B cell (primary cell): ENCODE measurements at regions not wholly inside any gene's neighbourhood (a gene's known extent, or its start where the extent isn't known, plus 50 kb on each side); places are given as distances from the start of the nearest gene placed in this dataset.

ENCODE experiments used
- ATAC-seq: fragments of 200-7000 bp; cut with Tn5 transposase; one replicate; pipeline ENCODE4 v1.10.0; 2021; ENCODE audit warnings: low read depth, mild to moderate bottlenecking, moderate number of reproducible peaks, moderate library complexity
- CTCF ChIA-PET: fragments of 350-600 bp; sonication (Branson Sonifier 250); formaldehyde crosslinking; loops from one replicate; lab custom pipeline; 2021; ENCODE audit warnings: antibody characterized with exemption, inconsistent platforms; lab: Charles Lee
- POLR2A ChIA-PET: fragments of 350-600 bp; sonication (Branson Sonifier 250); formaldehyde crosslinking; loops from one replicate; lab custom pipeline; 2021; ENCODE audit warnings: antibody characterized with exemption; lab: Charles Lee
- DNase-seq: peaks from one replicate; pipeline ENCODE4 v3.0.0; 2013
- H2AFZ ChIP-seq: 2 replicates; pipeline ENCODE4 v1.6.1; 2012; ENCODE audit warnings: mild to moderate bottlenecking, low read depth, low read length; ENCODE audit not compliant: insufficient read depth, poor library complexity, severe bottlenecking
- H3K27ac ChIP-seq, 2 donors: 1 replicate in 1 of 2; 2 replicates in 1 of 2; pipeline ENCODE4 v1.5.1; 2012 to 2013; ENCODE audit warnings: low read length in 2 of 2, mild to moderate bottlenecking in 2 of 2, moderate library complexity in 1 of 2
- H3K27me3 ChIP-seq, 4 experiments: fragments of 200-600 bp in 1 of 4; sonication (generic) in 1 of 4; replicated peaks in 1 of 4; 1 replicate in 2 of 4; 2 replicates in 2 of 4; pipeline versions ENCODE4 v1.6.1 to v1.7.0; 2013 to 2016; ENCODE audit warnings: low read length in 3 of 4, mild to moderate bottlenecking in 2 of 4, mixed read lengths in 1 of 4, moderate library complexity in 1 of 4; ENCODE audit not compliant: insufficient read depth in 4 of 4, control insufficient read depth in 3 of 4; ENCODE audit errors: control extremely low read depth in 1 of 4
- H3K36me3 ChIP-seq, 2 experiments: replicated peaks in 1 of 2; 1 replicate in 1 of 2; 2 replicates in 1 of 2; pipeline versions ENCODE4 v1.6.1 to v1.7.1; 2013; ENCODE audit warnings: low read length in 1 of 2; ENCODE audit not compliant: insufficient read depth in 2 of 2, control insufficient read depth in 1 of 2; ENCODE audit errors: control extremely low read depth in 1 of 2, extremely low read depth in 1 of 2
- H3K4me1 ChIP-seq, 2 donors: fragments of 200-600 bp in 1 of 2; sonication (generic) in 1 of 2; 1 replicate in 1 of 2; 2 replicates in 1 of 2; pipeline versions ENCODE4 v1.5.1 to v1.6.1; 2013 to 2017; ENCODE audit warnings: low read length in 2 of 2; ENCODE audit not compliant: control insufficient read depth in 2 of 2, insufficient read depth in 2 of 2
- H3K4me2 ChIP-seq: replicated peaks from 2 replicates; pipeline ENCODE3; 2012; ENCODE audit warnings: mild to moderate bottlenecking, low read depth, low read length; ENCODE audit not compliant: poor library complexity, severe bottlenecking
- H3K4me3 ChIP-seq, 5 experiments: fragments of 200-600 bp in 1 of 5; sonication (generic) in 1 of 5; 1 replicate in 3 of 5; 2 replicates in 2 of 5; pipeline versions ENCODE4 v1.5.1 to v1.7.0; 2011 to 2016; ENCODE audit warnings: low read length in 4 of 5, mild to moderate bottlenecking in 4 of 5, low read depth in 2 of 5, control low read depth in 1 of 5, moderate library complexity in 1 of 5; ENCODE audit not compliant: insufficient read depth in 1 of 5; ENCODE audit errors: control extremely low read depth in 1 of 5, extremely low read depth in 1 of 5
- H3K79me2 ChIP-seq: fragments of 200-600 bp; sonication (generic); one replicate; pipeline ENCODE4 v1.6.0; 2016; ENCODE audit warnings: low read length; ENCODE audit not compliant: control insufficient read depth, insufficient read depth
- H3K9ac ChIP-seq: fragments of 200-600 bp; sonication (generic); 2 replicates; pipeline ENCODE4 v1.6.1; 2017; ENCODE audit warnings: mild to moderate bottlenecking, low read length, moderate library complexity
- H3K9me3 ChIP-seq, 3 donors: one replicate each; pipeline versions ENCODE4 v1.6.1 to v1.7.1; 2013; ENCODE audit warnings: low read length in 2 of 3; ENCODE audit not compliant: control insufficient read depth in 2 of 3, insufficient read depth in 1 of 3; ENCODE audit errors: control extremely low read depth in 1 of 3
- H4K20me1 ChIP-seq: 2 replicates; pipeline ENCODE4 v1.6.0; 2012; ENCODE audit warnings: mild to moderate bottlenecking, low read length; ENCODE audit not compliant: insufficient read depth, control insufficient read depth, poor library complexity, severe bottlenecking
- H3K27ac Mint-ChIP-seq: one replicate; pipeline ENCODE4 v1.8.0; 2021; ENCODE audit warnings: mixed read lengths
- H3K27me3 Mint-ChIP-seq: one replicate; pipeline ENCODE4 v1.8.0; 2021; ENCODE audit warnings: mixed read lengths
- H3K4me1 Mint-ChIP-seq: one replicate; pipeline ENCODE4 v1.8.0; 2021; ENCODE audit warnings: mixed read lengths
- H3K4me3 Mint-ChIP-seq: one replicate; pipeline ENCODE4 v1.8.0; 2021; ENCODE audit warnings: mixed read lengths
- H3K9me3 Mint-ChIP-seq: one replicate; pipeline ENCODE4 v1.8.0; 2022; ENCODE audit warnings: mixed read lengths; ENCODE audit not compliant: insufficient read depth
- EZH2 ChIP-seq: IDR thresholded peaks from 2 replicates; pipeline ENCODE4 v1.6.1; 2012; ENCODE audit warnings: borderline replicate concordance, low read depth, mild to moderate bottlenecking, moderate library complexity, low read length; ENCODE audit not compliant: insufficient read depth, poor library complexity, severe bottlenecking
- WGBS: methylation state at CpG from one replicate; pipeline ENCODE4 v1.1.5; 2013; ENCODE audit warnings: missing lambda C conversion rate; ENCODE audit not compliant: insufficient coverage; 5-methylcytosine and 5-hydroxymethylcytosine counted together
- intact Hi-C: fragments of 100-400 bp; cut with micrococcal nuclease; formaldehyde crosslinking; loops from one replicate; pipeline ENCODE4 v1.10.0; 2022
- TF ChIP-seq, protein P1 (sequence below): fragments of 200-600 bp; IDR thresholded peaks from one replicate; pipeline ENCODE4 v1.8.0; 2022; ENCODE audit warnings: antibody characterized with exemption, mild to moderate bottlenecking

DNA sequence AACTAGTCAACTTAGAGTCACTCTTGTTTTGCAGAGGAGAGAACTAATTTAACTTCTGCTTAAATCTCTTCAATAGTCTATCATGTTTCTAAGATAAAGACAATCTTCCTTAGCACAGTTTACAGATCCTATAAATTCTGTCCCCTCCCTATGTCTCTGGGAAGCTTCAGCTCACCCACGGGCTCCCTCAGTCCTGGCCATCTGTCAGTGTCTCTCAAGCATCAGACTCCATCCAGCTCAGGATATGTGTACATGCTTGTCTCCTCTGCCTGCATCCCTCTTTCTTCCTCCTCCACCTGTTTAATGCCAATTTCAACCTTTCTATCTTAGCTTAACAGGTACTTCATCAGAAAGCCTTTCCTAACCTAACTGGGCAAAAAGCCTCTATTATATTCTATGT is 177.1 kb upstream of the PTER start:
- Mint-ChIP-seq H3K4me1 (no peaks in the 10 kb centered on the region), H3K9me3 (peaks cover 5% of the 10 kb centered on the region), H3K4me3 (no peak overlapping the region), H3K27ac (no peak overlapping the region), H3K27me3 (no peaks in the 10 kb centered on the region)
- DNase-seq (no peak), ATAC-seq (no peak)
- WGBS = 93% methylated on average over 1 of the region's 1 CpG
- no peaks in the 10 kb centered on the region for H3K27me3 ChIP-seq
- no peak overlapping the region for H3K4me2 ChIP-seq
- H4K20me1 ChIP-seq = no peaks in the 10 kb centered on the region
- H3K36me3 ChIP-seq = no peaks in the 10 kb centered on the region
- ChIA-PET CTCF (no interaction called here), POLR2A (no interaction called here)
- intact Hi-C loops = no loop called here
- no peaks in the 10 kb centered on the region for H3K79me2 ChIP-seq
- H3K9ac ChIP-seq = no peak overlapping the region
- no peak overlapping the region for H3K27ac ChIP-seq
- H3K4me1 ChIP-seq = no peaks in the 10 kb centered on the region
- no peak overlapping the region for H2AFZ ChIP-seq
- no peak for TF ChIP-seq EZH2
- TF ChIP-seq, protein P1, sequence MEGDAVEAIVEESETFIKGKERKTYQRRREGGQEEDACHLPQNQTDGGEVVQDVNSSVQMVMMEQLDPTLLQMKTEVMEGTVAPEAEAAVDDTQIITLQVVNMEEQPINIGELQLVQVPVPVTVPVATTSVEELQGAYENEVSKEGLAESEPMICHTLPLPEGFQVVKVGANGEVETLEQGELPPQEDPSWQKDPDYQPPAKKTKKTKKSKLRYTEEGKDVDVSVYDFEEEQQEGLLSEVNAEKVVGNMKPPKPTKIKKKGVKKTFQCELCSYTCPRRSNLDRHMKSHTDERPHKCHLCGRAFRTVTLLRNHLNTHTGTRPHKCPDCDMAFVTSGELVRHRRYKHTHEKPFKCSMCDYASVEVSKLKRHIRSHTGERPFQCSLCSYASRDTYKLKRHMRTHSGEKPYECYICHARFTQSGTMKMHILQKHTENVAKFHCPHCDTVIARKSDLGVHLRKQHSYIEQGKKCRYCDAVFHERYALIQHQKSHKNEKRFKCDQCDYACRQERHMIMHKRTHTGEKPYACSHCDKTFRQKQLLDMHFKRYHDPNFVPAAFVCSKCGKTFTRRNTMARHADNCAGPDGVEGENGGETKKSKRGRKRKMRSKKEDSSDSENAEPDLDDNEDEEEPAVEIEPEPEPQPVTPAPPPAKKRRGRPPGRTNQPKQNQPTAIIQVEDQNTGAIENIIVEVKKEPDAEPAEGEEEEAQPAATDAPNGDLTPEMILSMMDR = no peak
- H3K4me3 ChIP-seq = no peak overlapping the region
- H3K9me3 ChIP-seq = peaks cover 0 to 4% (median 1%) of the 10 kb centered on the region in 3 donors

DNA sequence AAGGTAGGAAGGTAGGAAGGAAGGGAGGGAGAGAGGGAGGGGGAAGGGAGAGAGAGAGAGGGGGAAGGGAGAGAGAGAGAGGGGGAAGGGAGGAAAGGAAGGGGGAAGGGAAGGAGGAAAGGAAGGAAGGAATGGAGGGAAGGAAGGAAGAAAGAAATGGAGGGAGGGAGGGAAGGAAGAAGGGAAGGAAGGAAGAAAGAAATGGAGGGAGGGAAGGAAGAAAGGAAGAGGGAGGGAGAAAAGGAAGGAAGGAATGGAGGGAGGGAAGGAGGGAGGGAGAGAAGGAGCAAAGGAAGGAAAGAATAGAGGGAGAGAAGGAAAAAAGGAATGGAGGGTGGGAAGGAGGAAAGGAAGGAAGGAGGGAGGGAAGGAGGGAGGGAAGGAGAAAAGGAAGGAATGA is 176.4 kb upstream of the PTER start:
- Histone ChIP-seq H3K9ac (no peak overlapping the region), H3K9me3 (peaks cover 0 to 4% (median 1%) of the 10 kb centered on the region in 3 donors), H2AFZ (no peak overlapping the region), H3K4me2 (no peak overlapping the region), H3K27me3 (no peaks in the 10 kb centered on the region), H3K27ac (no peak overlapping the region), H4K20me1 (no peaks in the 10 kb centered on the region), H3K79me2 (no peaks in the 10 kb centered on the region), H3K36me3 (no peaks in the 10 kb centered on the region), H3K4me3 (no peak overlapping the region), H3K4me1 (no peaks in the 10 kb centered on the region)
- peaks cover 5% of the 10 kb centered on the region for H3K9me3 Mint-ChIP-seq
- no peaks in the 10 kb centered on the region for H3K27me3 Mint-ChIP-seq
- ATAC-seq = no peak
- intact Hi-C loops = no loop called here
- ChIA-PET CTCF (no interaction called here), POLR2A (no interaction called here)
- no peaks in the 10 kb centered on the region for H3K4me1 Mint-ChIP-seq
- H3K27ac Mint-ChIP-seq = no peak overlapping the region
- TF ChIP-seq, protein P1 = no peak
- TF ChIP-seq EZH2 = no peak
- H3K4me3 Mint-ChIP-seq = no peak overlapping the region
- no peak for DNase-seq
